HepG2 (cell line): ENCODE measurements at regions not wholly inside any gene's neighbourhood (a gene's known extent, or its start where the extent isn't known, plus 50 kb on each side); places are given as distances from the start of the nearest gene placed in this dataset.

Experiments
- ATAC-seq: fragments of 200-7000 bp; cut with Tn5 transposase; 3 replicates; pipeline ENCODE4 v1.9.1; 2020; ENCODE audit warnings: mild to moderate bottlenecking, moderate library complexity
- BruUV-seq: library from RNA; stranded (reverse); fragments of 400-500 nt; replicated peaks from 2 replicates; lab custom pipeline; 2021; lab: Mats Ljungman, UMichigan
- CTCF ChIA-PET: fragments of 300-600 bp; formaldehyde crosslinking; extraction: SDS; loops from one replicate; lab custom pipeline; 2021; ENCODE audit warnings: low total read pairs, inconsistent platforms, low intra/inter-chr PET ratio; lab: Yijun Ruan, JAX
- POLR2A ChIA-PET: fragments of 350-600 bp; sonication (Branson Sonifier 250); formaldehyde crosslinking; loops from one replicate; lab custom pipeline; 2020; ENCODE audit warnings: antibody characterized with exemption, inconsistent platforms; lab: Yijun Ruan, JAX
- DNase-seq: peaks from one replicate; pipeline ENCODE4 v3.0.0-alpha.2; 2015; ENCODE audit warnings: low spot score
- FAIRE-seq: peaks from 3 replicates; lab custom pipeline; 2011; peaks lifted over from hg19 to GRCh38; lab: Jason Lieb, UNC
- H2AFZ ChIP-seq: one replicate; pipeline ENCODE4 v1.6.1; 2011; ENCODE audit warnings: low read length, inconsistent platforms
- H3K27ac ChIP-seq: fragments of 300-600 bp; 3 replicates; pipeline ENCODE4 v1.8.0; 2011; ENCODE audit warnings: mixed run types, mild to moderate bottlenecking, mixed read lengths, low read length, inconsistent platforms; ENCODE audit not compliant: insufficient read depth; ENCODE audit errors: extremely low read length
- H3K27me3 ChIP-seq, 2 experiments: fragments of 200-600 bp in 1 of 2; 2 replicates in 1 of 2; 3 replicates in 1 of 2; pipeline versions ENCODE4 v1.6.0 to v1.8.0; 2011; ENCODE audit warnings: low read length in 2 of 2, mild to moderate bottlenecking in 2 of 2, moderate library complexity in 2 of 2, inconsistent platforms in 1 of 2; ENCODE audit not compliant: insufficient read depth in 2 of 2, control insufficient read depth in 1 of 2
- H3K36me3 ChIP-seq, 2 experiments: fragments of 200-600 bp in 1 of 2; replicated peaks in 1 of 2; 2 replicates in 1 of 2; 3 replicates in 1 of 2; pipeline versions ENCODE4 v1.5.1 to v1.8.0; 2011; ENCODE audit warnings: low read length in 2 of 2, inconsistent platforms in 1 of 2; ENCODE audit not compliant: insufficient read depth in 2 of 2, control insufficient read depth in 1 of 2
- H3K4me1 ChIP-seq: 2 replicates; pipeline ENCODE4 v1.5.1; 2012; ENCODE audit warnings: low read length, inconsistent platforms; ENCODE audit not compliant: insufficient read depth
- H3K4me2 ChIP-seq: 2 replicates; pipeline ENCODE4 v1.6.0; 2011; ENCODE audit warnings: low read depth, low read length, inconsistent platforms
- H3K4me3 ChIP-seq, 3 experiments: fragments of 200-600 bp in 1 of 3; sonication (generic), shearing (Covaris generic) in 1 of 3; replicated peaks in 1 of 3; 2 replicates each; pipeline ENCODE4 v1.5.1; 2011 to 2016; ENCODE audit warnings: low read length in 3 of 3, inconsistent platforms in 2 of 3, low read depth in 2 of 3, mild to moderate bottlenecking in 2 of 3, control low read depth in 1 of 3, mixed read lengths in 1 of 3; ENCODE audit not compliant: insufficient read depth in 1 of 3
- H3K79me2 ChIP-seq: one replicate; pipeline ENCODE4 v1.6.1; 2011; ENCODE audit warnings: low read length, inconsistent platforms; ENCODE audit not compliant: insufficient read depth
- H3K9ac ChIP-seq: 2 replicates; pipeline ENCODE4 v1.6.0; 2011; ENCODE audit warnings: mild to moderate bottlenecking, low read depth, low read length, inconsistent platforms; ENCODE audit not compliant: insufficient read depth
- H3K9me3 ChIP-seq: 2 replicates; pipeline ENCODE4 v1.5.1; 2012; ENCODE audit warnings: mild to moderate bottlenecking, low read length
- H4K20me1 ChIP-seq: 2 replicates; pipeline ENCODE4 v1.6.0; 2011; ENCODE audit warnings: inconsistent platforms, mild to moderate bottlenecking, low read length, moderate library complexity; ENCODE audit not compliant: insufficient read depth
- ELF4 ChIP-seq: sonication (generic); formaldehyde crosslinking; IDR thresholded peaks from 2 replicates; pipeline ENCODE4 v1.5.0; 2020; ENCODE audit warnings: missing genetic modification reagents, mild to moderate bottlenecking, moderate library complexity, borderline replicate concordance
- MIER2 ChIP-seq: IDR thresholded peaks from 2 replicates; pipeline ENCODE4 v1.6.1; 2016; ENCODE audit warnings: missing biosample characterization, missing genetic modification reagents
- NCOA1 ChIP-seq: sonication (generic); formaldehyde crosslinking; IDR thresholded peaks from 2 replicates; pipeline ENCODE4 v1.9.0; 2021; ENCODE audit warnings: missing genetic modification reagents
- TSC22D2 ChIP-seq: sonication (generic); formaldehyde crosslinking; IDR thresholded peaks from 2 replicates; pipeline ENCODE4 v1.5.1; 2020; ENCODE audit warnings: missing genetic modification reagents, mild to moderate bottlenecking, borderline replicate concordance
- ZFYVE20 ChIP-seq: sonication (generic); formaldehyde crosslinking; IDR thresholded peaks from 2 replicates; pipeline ENCODE4 v1.8.0; 2023; ENCODE audit warnings: low read depth, mild to moderate bottlenecking, moderate library complexity, missing genetic modification reagents, borderline replicate concordance
- ZNF547 ChIP-seq: sonication (generic); formaldehyde crosslinking; IDR thresholded peaks from 2 replicates; pipeline ENCODE4 v1.5.1; 2020; ENCODE audit warnings: mild to moderate bottlenecking, missing genetic modification reagents
- ZNF576 ChIP-seq: sonication (generic); formaldehyde crosslinking; IDR thresholded peaks from 2 replicates; pipeline ENCODE4 v1.4.0; 2020; ENCODE audit warnings: mild to moderate bottlenecking, missing genetic modification reagents
- ZNF780A ChIP-seq: sonication (generic); formaldehyde crosslinking; IDR thresholded peaks from 2 replicates; pipeline ENCODE4 v1.8.0; 2022; ENCODE audit warnings: mild to moderate bottlenecking, missing genetic modification reagents, moderate library complexity
- WGBS: methylation state at CpG from one replicate; pipeline ENCODE4 v1.1.6; 2017; ENCODE audit warnings: low lambda C conversion rate; 5-methylcytosine and 5-hydroxymethylcytosine counted together
- in situ Hi-C: cut with HindIII; loops from 2 replicates; pipeline ENCODE4 v1.10.0; 2017; ENCODE audit warnings: low pct_unique_long_range_greater_than_20kb; ENCODE audit not compliant: extremely low pct_ligation_motif_present
- intact Hi-C: fragments of 100-400 bp; cut with micrococcal nuclease; formaldehyde crosslinking; loops from one replicate; pipeline ENCODE4 v1.10.0; 2022; ENCODE audit not compliant: unreplicated experiment

GRCh38 chr16:54526916-54527315 lies 240.3 kb upstream of the IRX3 start:
- Histone ChIP-seq H3K36me3 (no peaks in the 10 kb centered on the region), H3K4me2 (no peak overlapping the region), H4K20me1 (no peaks in the 10 kb centered on the region), H3K4me1 (no peaks in the 10 kb centered on the region), H3K27me3 (no peaks in the 10 kb centered on the region), H3K9me3 (peaks cover 17% of the 10 kb centered on the region), H2AFZ (no peak overlapping the region), H3K4me3 (no peak overlapping the region), H3K79me2 (no peaks in the 10 kb centered on the region), H3K9ac (no peak overlapping the region), H3K27ac (no peak overlapping the region)
- WGBS, result 2% methylated on average over 1 of the region's 1 CpG
- ChIA-PET CTCF (no interaction called here), POLR2A (no interaction called here)
- DNase-seq (no peak), FAIRE-seq (no peak), ATAC-seq (no peak)
- in situ Hi-C loops (no loop called here), intact Hi-C loops (no loop called here)
- no TSS peak for BruUV-seq
- TF ChIP-seq NCOA1 (CRISPR knock-in tag), result no peak
- TF ChIP-seq ZNF780A (CRISPR knock-in tag), result no peak
- no peak for TF ChIP-seq ZFYVE20
- TF ChIP-seq ELF4, result no peak
- TF ChIP-seq ZNF547 (CRISPR knock-in tag), result no peak

- Histone ChIP-seq H3K9me3 (peaks cover 14% of the 10 kb centered on the region), H3K4me1 (no peaks in the 10 kb centered on the region), H3K27me3 (no peaks in the 10 kb centered on the region), H2AFZ (no peak overlapping the region), H4K20me1 (no peaks in the 10 kb centered on the region), H3K4me3 (no peak overlapping the region), H3K36me3 (no peaks in the 10 kb centered on the region), H3K79me2 (no peaks in the 10 kb centered on the region), H3K9ac (no peak overlapping the region), H3K27ac (no peak overlapping the region), H3K4me2 (no peak overlapping the region)
- BruUV-seq, result no TSS peak
- TF ChIP-seq ZNF576 (CRISPR knock-in tag) (no peak), MIER2 (CRISPR knock-in tag) (no peak), TSC22D2 (CRISPR knock-in tag) (no peak)
- POLR2A ChIA-PET, result no interaction called here
- CTCF ChIA-PET, result no interaction called here
- WGBS, result 0% methylated on average over 1 of the region's 1 CpG
- intact Hi-C loops (no loop called here), in situ Hi-C loops (no loop called here)
- DNase-seq (no peak), ATAC-seq (no peak), FAIRE-seq (no peak)
Measured at GRCh38 chr16:54526087-54526486, 239.5 kb upstream of the IRX3 start.
